NB4 (cell line): ENCODE measurements at regions not wholly inside any gene's neighbourhood (a gene's known extent, or its start where the extent isn't known, plus 50 kb on each side); places are given as distances from the start of the nearest gene placed in this dataset.

Source experiments
- DNase-seq: peaks from one replicate; pipeline ENCODE4 v3.0.0; 2010; ENCODE audit warnings: low read depth
- H3K4me3 ChIP-seq: one replicate; pipeline ENCODE4 v1.5.1; 2011; ENCODE audit warnings: mild to moderate bottlenecking, low read depth, low read length, moderate library complexity
- CTCF ChIP-seq: IDR thresholded peaks from one replicate; pipeline ENCODE4 v1.5.1; 2012; ENCODE audit warnings: low read depth, low read length
- MAX ChIP-seq: IDR thresholded peaks from 2 replicates; pipeline ENCODE4 v1.6.1; 2011; ENCODE audit warnings: low read depth, low read length
- MYC ChIP-seq: IDR thresholded peaks from 2 replicates; pipeline ENCODE4 v1.6.1; 2011; ENCODE audit warnings: low read depth, low read length
- POLR2A ChIP-seq: IDR thresholded peaks from 2 replicates; pipeline ENCODE4 v1.6.1; 2011; ENCODE audit warnings: mild to moderate bottlenecking; ENCODE audit not compliant: insufficient read length; ENCODE audit errors: extremely low read depth

- no peak overlapping the region for H3K4me3 ChIP-seq
- TF ChIP-seq CTCF (no peak), MAX (no peak), MYC (no peak), POLR2A (no peak)
- DNase-seq, result no peak
These were observed 123.3 kb upstream of the BTG1 start for GRCh38 chr12:92268946-92269345.

DNA sequence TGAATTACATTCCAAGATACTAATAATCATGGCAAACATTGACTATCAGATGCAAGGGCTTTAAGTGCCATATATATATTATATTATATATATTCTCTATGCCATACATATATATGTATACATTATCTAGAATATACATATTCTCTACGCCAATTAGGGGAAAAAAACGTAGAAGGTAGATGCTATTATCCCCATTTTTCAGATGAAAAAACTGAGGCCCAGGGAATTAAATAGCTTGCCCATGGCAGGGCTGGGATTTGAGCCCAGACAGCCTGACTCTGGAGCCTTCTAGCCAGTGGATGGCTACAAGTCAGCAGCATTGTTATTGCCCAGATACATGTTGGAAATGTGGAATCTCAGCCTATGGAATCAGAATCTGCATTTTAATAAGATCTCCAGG, 116.0 kb upstream of the BTG1 start:
- no peak for TF ChIP-seq POLR2A
- DNase-seq, result no peak
- H3K4me3 ChIP-seq, result no peak overlapping the region

DNA sequence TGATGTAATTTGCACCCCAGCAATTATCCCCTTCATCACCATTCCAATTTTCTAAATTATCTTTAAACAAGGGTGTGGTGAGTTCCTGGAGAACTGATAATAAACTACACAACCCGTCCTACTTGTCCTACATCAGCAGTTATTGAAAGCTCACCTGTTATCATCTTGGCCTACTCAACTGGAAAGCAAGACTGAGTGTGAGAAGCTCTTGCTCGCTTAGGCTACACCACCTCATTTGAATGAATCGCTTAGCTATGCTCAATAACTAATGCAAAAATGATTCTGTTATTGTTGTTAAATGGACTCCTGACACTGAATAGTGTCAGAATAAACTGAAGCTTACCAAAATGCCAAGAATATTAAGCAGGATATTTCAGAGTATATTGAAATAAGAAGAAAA, 115.4 kb upstream of the BTG1 start:
- no peak for TF ChIP-seq MAX
- no peak for TF ChIP-seq POLR2A
- no peak for TF ChIP-seq CTCF
- TF ChIP-seq MYC, result no peak
- no peak for DNase-seq

GRCh38 chr12:92259696-92260251, 114.1 kb upstream of the BTG1 start:
- TF ChIP-seq POLR2A (no peak), MYC (no peak), CTCF (no peak), MAX (no peak)

More for the DNA sequence above, 115.4 kb upstream of the BTG1 start:
- no peak overlapping the region for H3K4me3 ChIP-seq

GRCh38 chr12:92259291-92259690, 113.6 kb upstream of the BTG1 start:
- DNase-seq, result no peak
- TF ChIP-seq MYC, result no peak
- TF ChIP-seq POLR2A, result no peak
- no peak for TF ChIP-seq CTCF
- no peak for TF ChIP-seq MAX
- no peak overlapping the region for H3K4me3 ChIP-seq

More at GRCh38 chr12:92259696-92260251, 114.1 kb upstream of the BTG1 start:
- H3K4me3 ChIP-seq, result no peak overlapping the region
- no peak for DNase-seq

DNA sequence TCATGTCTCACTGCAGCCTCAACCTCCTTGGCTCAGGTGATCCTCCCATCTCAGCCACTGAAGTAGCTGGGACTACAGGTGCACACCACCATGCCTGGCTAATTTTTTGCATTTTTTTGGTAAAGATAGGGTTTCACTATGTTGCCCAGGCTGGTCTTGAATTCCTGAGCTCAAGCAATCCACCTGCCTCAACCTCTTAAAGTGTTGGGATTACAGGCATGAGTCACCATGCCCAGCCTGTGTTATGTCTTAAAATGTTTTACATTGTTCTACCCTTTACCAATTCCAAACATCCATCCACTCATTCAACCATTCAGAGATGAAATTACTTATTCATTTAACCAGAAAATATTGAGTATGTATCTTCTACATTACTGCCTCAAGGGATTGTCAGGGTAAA, 111.6 kb upstream of the BTG1 start:
- H3K4me3 ChIP-seq, result no peak overlapping the region
- no peak for TF ChIP-seq CTCF
- DNase-seq, result no peak

GRCh38 chr12:92255741-92256140, 110.1 kb upstream of the BTG1 start:
- no peak overlapping the region for H3K4me3 ChIP-seq
- TF ChIP-seq POLR2A, result no peak
- TF ChIP-seq MAX, result no peak
- no peak for TF ChIP-seq CTCF
- TF ChIP-seq MYC, result no peak
- DNase-seq, result peak; percentile 21
